GM12891 (cell line): ENCODE measurements at regions not wholly inside any gene's neighbourhood (a gene's known extent, or its start where the extent isn't known, plus 50 kb on each side); places are given as distances from the start of the nearest gene placed in this dataset.

ENCODE experiments used
- PAX5 ChIP-seq: IDR thresholded peaks from 2 replicates; pipeline ENCODE4 v1.6.1; 2011; ENCODE audit warnings: low read length, moderate library complexity, mild to moderate bottlenecking; ENCODE audit not compliant: insufficient read depth, severe bottlenecking
- POLR2A ChIP-seq: IDR thresholded peaks from 2 replicates; pipeline ENCODE4 v1.6.1; 2011; ENCODE audit warnings: low read depth, low read length, control low read depth
- POLR2AphosphoS5 ChIP-seq: IDR thresholded peaks from 2 replicates; pipeline ENCODE4 v1.6.1; 2011; ENCODE audit warnings: low read depth, low read length, control low read depth
- SPI1 ChIP-seq: IDR thresholded peaks from 2 replicates; pipeline ENCODE4 v1.6.1; 2011; ENCODE audit warnings: low read depth, low read length, control low read depth
- TAF1 ChIP-seq: IDR thresholded peaks from 2 replicates; pipeline ENCODE4 v1.6.1; 2011; ENCODE audit warnings: low read depth, low read length, control low read depth

DNA sequence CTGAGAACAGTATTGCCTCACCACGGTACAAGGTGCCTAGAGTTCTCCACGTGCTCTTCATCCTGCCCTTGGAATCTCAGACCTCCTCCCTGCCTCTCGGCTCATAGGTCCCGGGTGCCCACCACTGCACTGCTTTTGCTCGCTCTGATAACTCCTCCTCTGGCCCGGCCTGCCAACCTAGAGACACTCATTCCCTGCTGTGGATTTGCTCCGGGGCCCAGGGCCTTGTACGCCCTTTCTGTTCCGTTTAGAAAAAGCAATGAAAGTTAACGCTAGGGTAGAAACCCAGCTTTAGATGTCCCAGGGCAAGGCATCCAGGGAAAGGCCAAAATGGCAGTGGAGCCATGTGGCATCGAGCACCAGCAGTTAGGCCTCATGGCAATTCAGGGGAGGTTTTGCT, 253.9 kb downstream of the VAPA start:
- TF ChIP-seq POLR2A (no peak), TAF1 (no peak), POLR2AphosphoS5 (no peak), PAX5 (no peak), SPI1 (no peak)
